Heart right ventricle (tissue), 16 donors: ENCODE measurements at regions not wholly inside any gene's neighbourhood (a gene's known extent, or its start where the extent isn't known, plus 50 kb on each side); places are given as distances from the start of the nearest gene placed in this dataset.

ENCODE experiments used
- ATAC-seq, 8 donors: fragments of 200-7000 bp; cut with Tn5 transposase; one replicate each; pipeline ENCODE4 v1.9.1; 2020; ENCODE audit warnings: mild to moderate bottlenecking in 8 of 8, moderate library complexity in 8 of 8, moderate number of reproducible peaks in 1 of 8
- DNase-seq, 2 donors: peaks; one replicate each; pipeline ENCODE4 v3.0.0-alpha.2; 2020
- H3K27ac ChIP-seq, 10 donors: fragments of 200-600 bp; sonication (generic) in 2 of 10; one replicate each; pipeline versions ENCODE4 v1.5.0 to v1.8.0; 2020 to 2022; ENCODE audit warnings: mild to moderate bottlenecking in 3 of 10
- H3K27me3 ChIP-seq, 7 donors: fragments of 200-600 bp; one replicate each; pipeline ENCODE4 v1.8.0; 2021 to 2022; ENCODE audit warnings: mild to moderate bottlenecking in 2 of 7
- H3K36me3 ChIP-seq, 9 donors: fragments of 200-600 bp; sonication (generic) in 1 of 9; one replicate each; pipeline versions ENCODE4 v1.5.0 to v1.8.0; 2020 to 2022; ENCODE audit warnings: mild to moderate bottlenecking in 2 of 9
- H3K4me1 ChIP-seq, 9 donors: fragments of 200-600 bp; sonication (generic) in 1 of 9; one replicate each; pipeline versions ENCODE4 v1.5.0 to v1.8.0; 2020 to 2022; ENCODE audit warnings: mild to moderate bottlenecking in 4 of 9
- H3K4me3 ChIP-seq, 10 donors: fragments of 200-600 bp; sonication (generic) in 2 of 10; one replicate each; pipeline versions ENCODE4 v1.5.0 to v1.8.0; 2020 to 2022; ENCODE audit warnings: mild to moderate bottlenecking in 7 of 10, moderate library complexity in 2 of 10
- H3K9me3 ChIP-seq, 11 donors: fragments of 200-600 bp in 10 of 11; sonication (generic) in 2 of 11; one replicate each; pipeline versions ENCODE4 v1.5.0 to v1.8.0; 2013 to 2022; ENCODE audit warnings: mild to moderate bottlenecking in 2 of 11, control low read depth in 1 of 11, moderate library complexity in 1 of 11
- CTCF ChIP-seq, 9 donors: fragments of 200-600 bp; sonication (generic) in 2 of 9; IDR thresholded peaks; one replicate each; pipeline versions ENCODE4 v1.5.0 to v1.8.0; 2021 to 2022; ENCODE audit warnings: antibody characterized with exemption in 9 of 9, mild to moderate bottlenecking in 5 of 9, moderate library complexity in 1 of 9
- WGBS, 2 donors: extraction: QIAGEN DNeasy Blood & Tissue Kit; methylation state at CpG; one replicate each; pipeline ENCODE4 v1.1.7; 2013; ENCODE audit warnings: inconsistent platforms in 1 of 2; 5-methylcytosine and 5-hydroxymethylcytosine counted together
- intact Hi-C, 10 donors: fragments of 100-400 bp; cut with DNase I; formaldehyde crosslinking; loops; one replicate each; pipeline versions ENCODE4 v1.11.1 to v1.14.2; 2022
- donor health status: Arrhythmogenic right ventricular cardiomyopathy.
- donor health status: ischemic (EF 13 %, LVEDD 7.1; RV severe dilation, severe dysfunction).
- donor health status: healthy with polysubstance abuse.
- donor health status: DM: no; HTN: yes; CAD: no.
- donor health status: DM: no; HTN: no; CAD: no.
- donor health status: ischemic (EF 25% LVEDD 6.9; RV normal size, moderate dysfunction).
- donor health status: ischemic (EF 25% LVEDD 5.7; RV mildly dilated, moderate dysfunction).
- donor health status: healthy.
- donor health status: DM: yes; HTN: yes; CAD: no.
- donor health status: Ischemic cardiomyopathy.
- donor health status: ischemic (EF 35%, LVEDD 5.7; RV mildly dilated, moderate dysfunction).
- donor health status: nonischemic (EF 11% LVEDD 7.7; RV severe dilation, severe dysfunction).
- donor health status: DM: yes; HTN: yes; CAD: no.
- donor health status: PGD.
- donor health status: ischemic (EF 29% LVEDD 5.4; RV normal size, mild dysfunction).
- donor health status: nonischemic (EF 23%, LVEDD 6.1; RV moderate dilation, normal function).

- Histone ChIP-seq H3K27me3 (peaks cover 0 to 12% (median 0%) of the 10 kb centered on the region in 7 donors), H3K9me3 (no peaks in the 10 kb centered on the region), H3K4me1 (no peaks in the 10 kb centered on the region), H3K36me3 (no peaks in the 10 kb centered on the region), H3K27ac (no peak overlapping the region), H3K4me3 (no peak overlapping the region)
- TF ChIP-seq CTCF (IDR thresholded peaks at IDR 0.05) = no peak
- ATAC-seq (no peak), DNase-seq (no peak)
- intact Hi-C loops = no loop called here
- 87 to 95% methylated on average over 4 of the region's 4 CpGs for WGBS, 2 donors
Observed at GRCh38 chr16:80263181-80263823, 277.5 kb upstream of the DYNLRB2 start.

DNA sequence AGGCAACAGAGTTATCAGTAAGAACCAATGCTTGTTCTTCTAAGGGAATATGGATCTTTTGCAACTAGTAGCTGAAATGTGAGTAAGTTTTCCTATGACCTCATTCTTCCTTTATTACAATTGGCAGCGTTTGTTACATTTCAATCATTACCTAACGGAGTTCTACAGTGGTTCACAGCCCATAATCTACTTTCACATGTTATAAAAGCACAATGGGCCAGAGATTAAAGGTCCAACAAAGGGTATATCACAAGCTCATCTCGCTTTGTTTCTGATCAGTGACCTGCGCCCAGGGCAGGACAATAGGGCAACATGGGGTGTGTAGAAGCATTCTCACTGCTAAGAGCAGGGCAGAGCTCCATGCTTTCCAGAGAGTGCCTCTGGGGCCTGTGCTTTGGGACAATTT is 279.9 kb upstream of the DYNLRB2 start:
- ATAC-seq (no peak), DNase-seq (no peak)
- no peak overlapping the region for H3K4me3 ChIP-seq
- no peak overlapping the region for H3K27ac ChIP-seq
- H3K4me1 ChIP-seq = no peaks in the 10 kb centered on the region
- intact Hi-C loops = no loop called here
- WGBS, 2 donors = 67 to 68% methylated on average over 4 of the region's 4 CpGs
- no peaks in the 10 kb centered on the region for H3K9me3 ChIP-seq
- peaks cover 0 to 12% (median 0%) of the 10 kb centered on the region in 7 donors for H3K27me3 ChIP-seq
- no peak for TF ChIP-seq CTCF (IDR thresholded peaks at IDR 0.05)
- H3K36me3 ChIP-seq = no peaks in the 10 kb centered on the region

- no peak for TF ChIP-seq CTCF (IDR thresholded peaks at IDR 0.05)
- H3K27me3 ChIP-seq = peaks cover 0 to 6% (median 0%) of the 10 kb centered on the region in 7 donors
- no peak overlapping the region for H3K4me3 ChIP-seq
- no peaks in the 10 kb centered on the region for H3K36me3 ChIP-seq
- H3K4me1 ChIP-seq = no peaks in the 10 kb centered on the region
- WGBS, 2 donors = 58 to 61% methylated on average over 6 of the region's 6 CpGs
- no peak overlapping the region for H3K27ac ChIP-seq
- H3K9me3 ChIP-seq = no peaks in the 10 kb centered on the region
- no peak for ATAC-seq
- no peak for DNase-seq
- intact Hi-C loops = no loop called here
Observed at GRCh38 chr16:80259290-80259805, 281.4 kb upstream of the DYNLRB2 start.

DNA sequence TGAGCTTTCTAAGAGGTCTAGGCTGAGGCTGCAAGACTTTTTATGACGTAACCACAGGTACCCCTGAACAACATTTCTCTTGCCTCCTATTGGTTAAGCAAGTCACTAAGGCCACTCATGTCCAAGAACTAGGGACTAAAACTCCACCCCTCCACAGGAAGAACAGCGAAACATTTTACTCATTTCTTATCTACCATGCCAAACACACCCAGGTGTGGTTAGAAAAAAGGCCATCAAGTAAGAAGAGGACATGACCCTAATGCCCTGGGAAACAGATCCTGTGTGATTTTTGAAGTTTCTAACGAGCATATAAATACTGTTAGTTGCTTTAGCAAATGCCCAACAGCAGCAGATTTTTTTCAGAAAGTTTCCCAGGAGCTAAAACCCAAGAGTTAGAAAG is 282.4 kb upstream of the DYNLRB2 start:
- intact Hi-C loops = no loop called here
- Histone ChIP-seq H3K27me3 (peaks cover 0 to 4% (median 0%) of the 10 kb centered on the region in 7 donors), H3K4me3 (no peak overlapping the region), H3K36me3 (no peaks in the 10 kb centered on the region), H3K4me1 (no peaks in the 10 kb centered on the region), H3K27ac (no peak overlapping the region), H3K9me3 (no peaks in the 10 kb centered on the region)
- WGBS, 2 donors = 79 to 84% methylated on average over 3 of the region's 3 CpGs
- TF ChIP-seq CTCF (IDR thresholded peaks at IDR 0.05) = no peak
- no peak for ATAC-seq
- DNase-seq = no peak
